Liver (tissue), 3 donors: ENCODE measurements at regions not wholly inside any gene's neighbourhood (a gene's known extent, or its start where the extent isn't known, plus 50 kb on each side); places are given as distances from the start of the nearest gene placed in this dataset.

Experiments used
- EGR1 ChIP-seq, 2 donors: IDR thresholded peaks; 2 replicates each; pipeline ENCODE4 v1.6.1; 2016 to 2018; ENCODE audit warnings: antibody characterized with exemption in 2 of 2, low read depth in 2 of 2
- FOXA2 ChIP-seq: IDR thresholded peaks from 2 replicates; pipeline ENCODE4 v1.6.1; 2016; ENCODE audit warnings: antibody characterized with exemption
- JUND ChIP-seq, 2 donors: IDR thresholded peaks; 2 replicates each; pipeline ENCODE4 v1.6.1; 2016; ENCODE audit warnings: antibody characterized with exemption in 2 of 2
- RAD21 ChIP-seq, 2 donors: IDR thresholded peaks; 2 replicates each; pipeline ENCODE4 v1.6.1; 2016; ENCODE audit warnings: antibody characterized with exemption in 2 of 2, mild to moderate bottlenecking in 2 of 2
- REST ChIP-seq: IDR thresholded peaks from 2 replicates; pipeline ENCODE4 v1.6.1; 2016; ENCODE audit warnings: antibody characterized with exemption, mild to moderate bottlenecking
- SP1 ChIP-seq: IDR thresholded peaks from 2 replicates; pipeline ENCODE4 v1.6.1; 2018; ENCODE audit warnings: antibody characterized with exemption, mild to moderate bottlenecking
- TAF1 ChIP-seq: conservative IDR thresholded peaks from 2 replicates; pipeline ENCODE4 v1.6.1; 2016; ENCODE audit warnings: antibody characterized with exemption, mild to moderate bottlenecking
- YY1 ChIP-seq: IDR thresholded peaks from 2 replicates; pipeline ENCODE4 v1.6.1; 2016; ENCODE audit warnings: antibody characterized with exemption, mild to moderate bottlenecking
- ZBTB33 ChIP-seq: IDR thresholded peaks from 2 replicates; pipeline ENCODE4 v1.6.1; 2016; ENCODE audit warnings: antibody characterized with exemption
- TF ChIP-seq, protein P1 (sequence below): fragments of 150-350 bp; IDR thresholded peaks from 2 replicates; pipeline ENCODE4 v1.5.1; 2017; ENCODE audit warnings: improper control_type of control experiment, low read depth, low read length; ENCODE audit not compliant: missing input control
- TF ChIP-seq, protein P2 (sequence below): IDR thresholded peaks from 2 replicates; pipeline ENCODE4 v1.6.1; 2016; ENCODE audit warnings: antibody characterized with exemption
- donor health status: healthy.
- donor health status: healthy.

GRCh38 chr5:96143450-96143849 lies 181.8 kb upstream of the ELL2 start:
- TF ChIP-seq, protein P1, sequence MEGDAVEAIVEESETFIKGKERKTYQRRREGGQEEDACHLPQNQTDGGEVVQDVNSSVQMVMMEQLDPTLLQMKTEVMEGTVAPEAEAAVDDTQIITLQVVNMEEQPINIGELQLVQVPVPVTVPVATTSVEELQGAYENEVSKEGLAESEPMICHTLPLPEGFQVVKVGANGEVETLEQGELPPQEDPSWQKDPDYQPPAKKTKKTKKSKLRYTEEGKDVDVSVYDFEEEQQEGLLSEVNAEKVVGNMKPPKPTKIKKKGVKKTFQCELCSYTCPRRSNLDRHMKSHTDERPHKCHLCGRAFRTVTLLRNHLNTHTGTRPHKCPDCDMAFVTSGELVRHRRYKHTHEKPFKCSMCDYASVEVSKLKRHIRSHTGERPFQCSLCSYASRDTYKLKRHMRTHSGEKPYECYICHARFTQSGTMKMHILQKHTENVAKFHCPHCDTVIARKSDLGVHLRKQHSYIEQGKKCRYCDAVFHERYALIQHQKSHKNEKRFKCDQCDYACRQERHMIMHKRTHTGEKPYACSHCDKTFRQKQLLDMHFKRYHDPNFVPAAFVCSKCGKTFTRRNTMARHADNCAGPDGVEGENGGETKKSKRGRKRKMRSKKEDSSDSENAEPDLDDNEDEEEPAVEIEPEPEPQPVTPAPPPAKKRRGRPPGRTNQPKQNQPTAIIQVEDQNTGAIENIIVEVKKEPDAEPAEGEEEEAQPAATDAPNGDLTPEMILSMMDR: no peak
- TF ChIP-seq TAF1 (no peak), ZBTB33 (no peak), YY1 (no peak), EGR1 (IDR thresholded peaks at IDR 0.05; ENCODE audit: low read depth in 2 of 2) (no peak), JUND (IDR thresholded peaks at IDR 0.05) (no peak), RAD21 (IDR thresholded peaks at IDR 0.05) (no peak), FOXA2 (no peak), SP1 (no peak), REST (no peak)
- TF ChIP-seq, protein P2, sequence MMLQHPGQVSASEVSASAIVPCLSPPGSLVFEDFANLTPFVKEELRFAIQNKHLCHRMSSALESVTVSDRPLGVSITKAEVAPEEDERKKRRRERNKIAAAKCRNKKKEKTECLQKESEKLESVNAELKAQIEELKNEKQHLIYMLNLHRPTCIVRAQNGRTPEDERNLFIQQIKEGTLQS: no peak
